ENCODE measurements at regions not wholly inside any gene's neighbourhood (a gene's known extent, or its start where the extent isn't known, plus 50 kb on each side); places are given as distances from the start of the nearest gene placed in this dataset.
A peak's percentile ranks its signal among the peaks of the same experiment; 100 is the strongest.
"Not testable (repeated sequence)": the region's sequence is repeated elsewhere in the genome, so short reads cannot be mapped to it uniquely, and the experiment has no call there.

- no peak overlapping the region for H3K4me3 ChIP-seq (ENCODE audit: extremely low read depth, insufficient read depth, low read length, poor library complexity, severe bottlenecking)
- 88 to 91% methylated on average over 13 to 14 of the region's 17 CpGs for WGBS, 2 experiments (ENCODE audit: insufficient coverage in 2 of 2)
- H3K36me3 ChIP-seq (ENCODE audit: control insufficient read depth, insufficient read depth, low read length) = no peaks in the 10 kb centered on the region
- H3K4me1 ChIP-seq (ENCODE audit: control insufficient read depth, insufficient read depth, low read length, poor library complexity, severe bottlenecking) = peaks cover 28% of the 10 kb centered on the region
- H3K27ac ChIP-seq (ENCODE audit: low read depth, low read length, severe bottlenecking) = peak overlapping the region; percentile 24
- H3K9me3 ChIP-seq (ENCODE audit: control insufficient read depth, low read length) = peaks cover 4% of the 10 kb centered on the region
Measured at GRCh38 chr5:135264451-135265440, 134.3 kb downstream of the MACROH2A1 start.

GRCh38 chr5:135263022-135263668, 135.9 kb downstream of the MACROH2A1 start:
- H3K27ac ChIP-seq (ENCODE audit: low read depth, low read length, severe bottlenecking) = no peak overlapping the region
- peaks cover 4% of the 10 kb centered on the region for H3K9me3 ChIP-seq (ENCODE audit: control insufficient read depth, low read length)
- H3K4me1 ChIP-seq (ENCODE audit: control insufficient read depth, insufficient read depth, low read length, poor library complexity, severe bottlenecking) = peaks cover 22% of the 10 kb centered on the region
- WGBS, 2 experiments (ENCODE audit: insufficient coverage in 2 of 2) = 94% methylated on average over 12 to 15 of the region's 17 CpGs
- no peak overlapping the region for H3K4me3 ChIP-seq (ENCODE audit: extremely low read depth, insufficient read depth, low read length, poor library complexity, severe bottlenecking)
- H3K36me3 ChIP-seq (ENCODE audit: control insufficient read depth, insufficient read depth, low read length) = no peaks in the 10 kb centered on the region

- peaks cover 22% of the 10 kb centered on the region for H3K4me1 ChIP-seq (ENCODE audit: control insufficient read depth, insufficient read depth, low read length, poor library complexity, severe bottlenecking)
- H3K4me3 ChIP-seq (ENCODE audit: extremely low read depth, insufficient read depth, low read length, poor library complexity, severe bottlenecking) = no peak overlapping the region
- no peaks in the 10 kb centered on the region for H3K36me3 ChIP-seq (ENCODE audit: control insufficient read depth, insufficient read depth, low read length)
- H3K27ac ChIP-seq (ENCODE audit: low read depth, low read length, severe bottlenecking) = no peak overlapping the region
- H3K9me3 ChIP-seq (ENCODE audit: control insufficient read depth, low read length) = peaks cover 4% of the 10 kb centered on the region
- 100% methylated on average over 3 of the region's 5 CpGs; no CpG with 5 or more reads in 1 of the 2 experiments for WGBS, 2 experiments (ENCODE audit: insufficient coverage in 2 of 2)
Measured at GRCh38 chr5:135262364-135262763, 136.7 kb downstream of the MACROH2A1 start.

DNA sequence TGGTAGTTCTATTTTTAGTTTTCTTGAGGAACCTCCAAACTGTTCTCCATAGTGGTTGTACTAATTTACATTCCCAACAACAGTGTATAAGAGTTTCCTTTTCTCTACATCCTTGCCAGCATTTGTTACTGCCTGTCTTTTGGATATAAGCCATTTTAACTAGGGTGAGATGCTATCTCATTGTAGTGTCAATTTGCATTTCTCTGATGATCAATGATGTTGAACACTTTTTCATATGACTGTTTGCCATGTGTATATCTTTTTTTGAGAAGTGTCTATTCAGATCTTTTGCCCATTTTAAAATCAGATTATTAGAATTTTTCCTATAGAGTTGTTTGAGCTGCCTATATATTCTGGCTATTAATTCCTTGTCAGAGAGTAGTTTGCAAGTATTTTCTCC, 138.9 kb downstream of the MACROH2A1 start:
- H3K4me1 ChIP-seq (ENCODE audit: control insufficient read depth, insufficient read depth, low read length, poor library complexity, severe bottlenecking) = peaks cover 20% of the 10 kb centered on the region
- H3K27ac ChIP-seq (ENCODE audit: low read depth, low read length, severe bottlenecking); H3K9me3 ChIP-seq (ENCODE audit: control insufficient read depth, low read length); H3K36me3 ChIP-seq (ENCODE audit: control insufficient read depth, insufficient read depth, low read length); H3K4me3 ChIP-seq (ENCODE audit: extremely low read depth, insufficient read depth, low read length, poor library complexity, severe bottlenecking): not testable (repeated sequence)

DNA sequence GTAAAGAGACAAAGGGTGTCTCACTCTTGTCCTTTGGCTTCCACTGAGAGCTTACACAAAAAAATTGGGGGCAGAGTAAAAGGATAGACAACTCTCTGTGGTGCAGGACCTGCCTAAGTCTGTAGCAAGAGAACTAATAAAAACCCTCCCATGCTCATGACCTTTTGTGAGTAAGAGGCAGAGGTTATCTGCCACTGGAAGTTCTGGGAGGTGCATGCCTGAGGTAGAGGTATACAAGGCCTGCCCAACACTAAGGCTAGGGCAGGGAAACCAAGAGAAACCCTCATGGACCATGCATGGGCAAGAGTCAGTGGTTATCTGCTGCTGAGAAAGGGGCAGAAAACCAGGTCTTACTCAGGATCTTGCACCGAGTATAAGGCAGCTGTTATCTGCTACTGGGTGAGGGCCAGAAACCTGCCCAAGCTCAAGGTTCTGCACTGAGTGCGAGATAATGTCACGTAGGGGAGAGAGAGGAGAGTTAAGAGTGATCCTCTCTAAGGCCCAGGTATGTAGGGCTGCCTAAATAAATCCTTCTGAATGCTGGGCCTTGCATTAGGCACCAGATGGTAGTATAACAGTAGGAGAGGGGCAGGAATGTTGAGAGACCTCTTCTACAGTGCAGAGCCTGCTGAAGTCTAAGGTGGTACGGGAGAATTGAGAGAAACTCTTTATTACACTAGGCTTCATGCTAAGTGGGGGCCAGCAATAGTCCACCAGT, 143.4 kb downstream of the MACROH2A1 start:
- no peak overlapping the region for H3K4me3 ChIP-seq (ENCODE audit: extremely low read depth, insufficient read depth, low read length, poor library complexity, severe bottlenecking)
- peaks cover 7% of the 10 kb centered on the region for H3K9me3 ChIP-seq (ENCODE audit: control insufficient read depth, low read length)
- H3K36me3 ChIP-seq (ENCODE audit: control insufficient read depth, insufficient read depth, low read length) = no peaks in the 10 kb centered on the region
- H3K4me1 ChIP-seq (ENCODE audit: control insufficient read depth, insufficient read depth, low read length, poor library complexity, severe bottlenecking) = peaks cover 19% of the 10 kb centered on the region
- 78 to 85% methylated on average over 2 to 3 of the region's 4 CpGs for WGBS, 2 experiments (ENCODE audit: insufficient coverage in 2 of 2)
- no peak overlapping the region for H3K27ac ChIP-seq (ENCODE audit: low read depth, low read length, severe bottlenecking)

DNA sequence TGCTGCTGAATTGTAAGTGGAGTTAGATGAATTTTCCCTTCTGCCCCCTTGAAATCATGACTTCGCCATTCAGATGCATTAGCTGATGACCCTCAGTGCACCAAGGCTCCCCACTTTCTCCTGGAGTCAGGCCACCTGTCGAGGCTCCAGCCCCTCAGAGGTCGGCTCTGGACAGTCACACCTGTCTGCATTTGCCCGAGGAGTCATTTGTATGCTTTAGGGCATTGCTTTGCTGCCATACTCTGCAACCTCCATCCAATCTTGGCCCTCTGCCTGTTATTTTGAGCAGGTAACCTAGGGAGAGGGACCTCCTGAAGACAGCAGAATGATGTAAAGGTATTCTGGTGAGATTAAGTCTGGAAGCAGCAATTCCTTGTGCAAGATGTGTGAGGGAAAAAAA, 144.8 kb downstream of the MACROH2A1 start:
- Histone ChIP-seq H3K4me3 (ENCODE audit: extremely low read depth, insufficient read depth, low read length, poor library complexity, severe bottlenecking) (no peak overlapping the region), H3K27ac (ENCODE audit: low read depth, low read length, severe bottlenecking) (no peak overlapping the region), H3K36me3 (ENCODE audit: control insufficient read depth, insufficient read depth, low read length) (no peaks in the 10 kb centered on the region), H3K9me3 (ENCODE audit: control insufficient read depth, low read length) (peaks cover 7% of the 10 kb centered on the region), H3K4me1 (ENCODE audit: control insufficient read depth, insufficient read depth, low read length, poor library complexity, severe bottlenecking) (peaks cover 28% of the 10 kb centered on the region)
- WGBS, 2 experiments (ENCODE audit: insufficient coverage in 2 of 2) = 65 to 75% methylated on average over 4 of the region's 4 CpGs

- no peak overlapping the region for H3K27ac ChIP-seq (ENCODE audit: low read depth, low read length, severe bottlenecking)
Measured at GRCh38 chr5:135253601-135254178, 145.3 kb downstream of the MACROH2A1 start.

DNA sequence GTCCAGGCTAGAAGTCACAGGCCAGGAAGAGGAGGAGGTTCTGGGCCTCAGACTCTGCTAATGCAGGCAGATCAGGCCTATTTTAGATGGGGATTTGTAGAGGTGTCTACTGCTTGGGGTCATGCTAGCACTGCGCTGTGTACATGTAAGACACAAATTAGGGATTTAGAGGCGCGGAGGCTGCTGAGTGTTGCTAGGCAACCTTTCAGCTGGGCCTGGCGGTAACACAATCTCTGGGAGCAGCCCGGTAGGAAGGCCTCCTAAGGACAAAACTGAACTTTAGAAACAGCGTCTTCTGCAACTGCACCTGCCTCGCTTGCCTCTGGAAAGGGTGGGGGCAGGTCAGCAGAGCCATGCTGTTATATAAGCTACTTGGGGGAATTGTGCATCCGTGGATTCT, 147.9 kb downstream of the MACROH2A1 start:
- 91 to 94% methylated on average over 4 to 5 of the region's 8 CpGs for WGBS, 2 experiments (ENCODE audit: insufficient coverage in 2 of 2)
- Histone ChIP-seq H3K27ac (ENCODE audit: low read depth, low read length, severe bottlenecking) (no peak overlapping the region), H3K36me3 (ENCODE audit: control insufficient read depth, insufficient read depth, low read length) (no peaks in the 10 kb centered on the region), H3K9me3 (ENCODE audit: control insufficient read depth, low read length) (peaks cover 7% of the 10 kb centered on the region), H3K4me1 (ENCODE audit: control insufficient read depth, insufficient read depth, low read length, poor library complexity, severe bottlenecking) (peaks cover 45% of the 10 kb centered on the region), H3K4me3 (ENCODE audit: extremely low read depth, insufficient read depth, low read length, poor library complexity, severe bottlenecking) (no peak overlapping the region)

More at GRCh38 chr5:135253601-135254178, 145.3 kb downstream of the MACROH2A1 start:
- Histone ChIP-seq H3K9me3 (ENCODE audit: control insufficient read depth, low read length) (peaks cover 7% of the 10 kb centered on the region), H3K36me3 (ENCODE audit: control insufficient read depth, insufficient read depth, low read length) (no peaks in the 10 kb centered on the region), H3K4me1 (ENCODE audit: control insufficient read depth, insufficient read depth, low read length, poor library complexity, severe bottlenecking) (peaks cover 28% of the 10 kb centered on the region), H3K4me3 (ENCODE audit: extremely low read depth, insufficient read depth, low read length, poor library complexity, severe bottlenecking) (no peak overlapping the region)
- WGBS, 2 experiments (ENCODE audit: insufficient coverage in 2 of 2) = 91 to 93% methylated on average over 3 to 6 of the region's 8 CpGs

DNA sequence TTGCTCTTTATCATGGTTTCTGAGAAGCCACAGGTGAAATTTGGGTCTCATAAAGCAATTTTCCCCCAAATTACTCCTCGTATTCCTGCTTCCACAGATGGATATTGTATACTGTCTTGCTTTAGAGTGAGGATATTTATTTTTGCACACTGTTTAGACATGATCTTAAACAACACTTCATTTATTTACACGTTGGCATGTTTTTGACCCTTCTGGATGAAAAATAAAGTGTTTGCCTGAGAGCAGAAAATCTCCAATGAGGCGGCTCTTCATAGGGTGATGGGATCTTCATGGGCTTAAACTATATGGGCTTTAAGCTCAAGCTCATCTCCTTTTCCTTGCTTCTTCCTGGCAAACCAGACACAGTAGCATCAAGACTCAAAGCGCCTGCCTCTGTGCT, 148.4 kb downstream of the MACROH2A1 start:
- 100% methylated on average over 2 of the region's 4 CpGs for WGBS, 2 experiments (ENCODE audit: insufficient coverage in 2 of 2)

DNA sequence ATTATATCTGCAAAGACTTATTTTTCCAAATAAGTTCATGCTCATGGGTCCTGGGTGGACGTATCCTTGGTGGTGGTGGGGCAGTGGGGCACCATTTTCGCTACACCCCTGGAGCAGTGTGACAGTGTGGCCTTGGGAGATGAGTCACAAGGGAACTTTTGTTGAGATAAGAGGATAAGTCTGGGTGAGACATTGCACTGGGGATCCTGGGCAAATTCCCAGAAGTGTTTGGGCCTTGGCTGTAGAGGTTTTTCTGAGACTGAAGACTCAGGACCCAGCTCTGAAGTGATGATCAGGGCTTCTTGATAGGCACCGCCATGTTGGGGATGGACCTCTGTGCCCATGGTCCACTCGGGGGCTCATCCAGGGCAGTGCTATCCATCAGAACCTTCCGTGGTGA, 149.4 kb downstream of the MACROH2A1 start:
- H3K4me3 ChIP-seq (ENCODE audit: extremely low read depth, insufficient read depth, low read length, poor library complexity, severe bottlenecking) = no peak overlapping the region
- no peak overlapping the region for H3K27ac ChIP-seq (ENCODE audit: low read depth, low read length, severe bottlenecking)

More for the DNA sequence above, 148.4 kb downstream of the MACROH2A1 start:
- Histone ChIP-seq H3K36me3 (ENCODE audit: control insufficient read depth, insufficient read depth, low read length) (no peaks in the 10 kb centered on the region), H3K4me3 (ENCODE audit: extremely low read depth, insufficient read depth, low read length, poor library complexity, severe bottlenecking) (no peak overlapping the region), H3K9me3 (ENCODE audit: control insufficient read depth, low read length) (peaks cover 7% of the 10 kb centered on the region), H3K4me1 (ENCODE audit: control insufficient read depth, insufficient read depth, low read length, poor library complexity, severe bottlenecking) (peaks cover 48% of the 10 kb centered on the region), H3K27ac (ENCODE audit: low read depth, low read length, severe bottlenecking) (no peak overlapping the region)

More for the DNA sequence above, 149.4 kb downstream of the MACROH2A1 start:
- H3K9me3 ChIP-seq (ENCODE audit: control insufficient read depth, low read length) = peaks cover 7% of the 10 kb centered on the region
- peaks cover 42% of the 10 kb centered on the region for H3K4me1 ChIP-seq (ENCODE audit: control insufficient read depth, insufficient read depth, low read length, poor library complexity, severe bottlenecking)
- H3K36me3 ChIP-seq (ENCODE audit: control insufficient read depth, insufficient read depth, low read length) = no peaks in the 10 kb centered on the region
- WGBS, 2 experiments (ENCODE audit: insufficient coverage in 2 of 2) = 85 to 90% methylated on average over 5 of the region's 5 CpGs
